NCI-H510A (cell line): ENCODE measurements at regions not wholly inside any gene's neighbourhood (a gene's known extent, or its start where the extent isn't known, plus 50 kb on each side); places are given as distances from the start of the nearest gene placed in this dataset.
"Not testable (repeated sequence)": the region's sequence is repeated elsewhere in the genome, so short reads cannot be mapped to it uniquely, and the experiment has no call there.

Source experiments
- DNase-seq: peaks from one replicate; lab custom pipeline; 2025; lab: John Stamatoyannopoulos, UW

DNA sequence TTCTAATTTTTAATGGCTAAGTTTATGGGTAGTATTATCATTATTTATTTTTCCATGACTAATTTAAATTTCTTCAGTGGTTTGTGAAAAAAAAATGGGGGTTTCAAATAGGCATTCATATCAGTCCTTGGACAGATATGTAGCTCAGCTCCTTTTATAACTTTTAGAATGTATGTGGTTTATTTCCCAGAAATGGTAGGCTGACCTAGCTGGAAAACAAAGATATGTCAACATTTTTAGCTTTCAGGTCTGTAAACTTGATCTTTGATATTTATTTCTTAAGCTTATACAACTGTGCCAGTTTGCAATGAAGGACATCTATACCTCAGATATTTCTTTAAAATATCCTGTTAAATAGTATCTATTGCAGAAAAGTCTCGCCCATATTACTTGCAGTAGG, 1815.5 kb downstream of the SLITRK5 start:
- no peak for DNase-seq

DNA sequence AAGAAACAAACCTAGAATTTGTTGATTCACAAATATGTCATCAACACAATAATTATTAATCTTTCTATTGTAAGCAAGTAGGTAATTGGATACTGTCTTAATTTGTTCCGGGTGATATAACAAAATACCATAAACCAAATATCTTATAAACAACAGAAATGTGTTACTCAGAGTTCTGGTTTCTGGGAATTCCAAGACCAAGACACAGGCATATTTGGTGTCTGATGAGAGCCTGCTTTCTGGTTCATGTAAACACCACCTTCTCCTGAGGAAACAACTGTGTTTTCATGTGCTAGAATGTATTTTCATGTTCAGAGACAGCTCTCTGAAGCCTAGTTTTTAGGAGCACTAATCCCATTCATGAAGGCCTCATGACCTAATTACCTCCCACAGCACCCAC, 1819.5 kb downstream of the SLITRK5 start:
- DNase-seq, result no peak

DNA sequence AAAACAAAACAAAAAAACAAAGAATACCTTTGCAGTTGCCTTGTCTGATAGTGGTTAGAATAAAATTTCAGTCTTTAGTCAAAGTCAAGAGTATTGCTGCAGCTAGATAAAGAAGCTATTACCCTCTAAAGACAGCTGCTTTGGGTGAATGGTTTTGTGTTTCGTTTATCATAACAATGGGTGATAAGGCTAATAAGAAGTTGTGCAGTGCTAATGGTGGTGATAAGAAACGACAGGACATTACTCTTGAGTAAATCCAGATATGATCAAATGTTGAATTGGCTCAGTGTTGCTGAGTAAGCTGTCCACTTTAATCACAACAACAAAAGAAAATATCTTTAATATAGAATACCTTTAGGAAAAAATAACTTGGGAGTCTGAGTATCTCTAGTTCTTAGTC, 1825.3 kb downstream of the SLITRK5 start:
- DNase-seq, result no peak

DNA sequence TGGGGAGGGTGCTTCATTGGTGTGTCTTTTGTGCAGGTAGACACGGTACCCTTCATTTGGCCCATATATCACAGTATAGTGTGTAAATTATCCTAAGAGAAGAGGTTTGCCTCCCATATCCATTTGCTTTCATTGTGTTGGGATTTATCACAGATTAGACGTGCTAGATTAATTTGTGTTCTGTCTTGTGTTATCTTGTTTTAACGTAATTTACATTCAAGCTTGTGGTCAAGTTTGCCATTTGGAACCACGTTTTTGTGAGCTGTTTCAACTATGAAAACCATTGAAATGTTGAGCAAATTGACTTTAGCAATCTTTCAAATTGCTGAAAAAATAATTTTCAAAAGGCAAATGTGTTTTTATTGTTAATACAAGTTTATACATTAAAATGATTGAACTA, 1826.5 kb downstream of the SLITRK5 start:
- no peak for DNase-seq

DNA sequence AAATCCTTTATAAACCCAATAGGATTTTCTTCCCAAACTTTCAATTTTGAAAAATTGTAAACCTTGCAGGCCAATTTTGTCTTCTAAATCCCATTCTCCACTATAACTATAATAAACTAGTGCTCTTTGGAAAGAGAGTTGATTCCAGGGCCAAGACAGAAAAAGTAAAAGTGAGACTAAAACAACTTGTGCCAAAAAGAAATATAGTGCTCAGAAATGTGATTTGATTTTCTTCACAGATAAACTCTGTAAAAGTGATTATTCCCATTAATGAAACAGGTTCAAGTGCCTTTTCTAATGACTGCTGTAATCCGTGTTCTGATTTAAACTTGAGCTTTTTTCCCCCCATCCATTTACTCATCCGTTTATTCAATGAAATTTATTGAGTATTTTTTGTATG, 1831.1 kb downstream of the SLITRK5 start:
- no peak for DNase-seq

DNA sequence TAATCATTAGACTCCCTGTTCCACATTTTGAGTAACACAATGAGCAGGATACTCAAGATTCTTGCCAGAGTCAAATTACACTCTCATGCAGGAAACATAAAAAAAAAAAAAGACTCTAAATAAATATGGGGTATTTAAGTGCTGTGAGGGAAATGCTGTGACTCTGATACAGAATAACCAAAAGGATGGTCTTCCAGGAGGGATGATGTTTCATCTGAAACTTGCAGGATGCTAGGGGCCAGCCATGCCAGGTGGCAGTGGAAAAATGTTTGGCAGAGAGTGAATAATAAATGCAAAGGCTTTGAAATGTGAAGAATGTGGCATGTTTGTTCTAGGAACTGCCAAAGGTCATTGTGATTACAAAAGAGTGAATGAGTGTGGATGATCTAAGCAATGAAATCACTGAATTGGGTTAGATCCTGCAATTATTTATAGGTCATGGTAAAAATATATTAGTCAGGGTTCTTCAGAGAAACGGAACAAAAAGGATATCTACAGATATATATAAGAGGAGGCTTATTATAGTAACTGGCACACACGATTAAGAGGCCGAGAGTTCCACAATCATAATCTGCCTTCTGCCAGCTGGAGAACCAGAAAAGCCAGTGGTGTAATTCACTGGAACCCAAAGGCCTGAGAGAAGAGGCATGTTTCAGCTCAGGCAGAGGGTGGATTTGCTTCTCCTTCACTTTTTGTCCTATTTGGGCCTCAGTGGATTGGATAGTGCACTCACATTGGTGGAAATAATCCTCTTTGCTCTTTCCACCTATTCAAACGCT, 1832.8 kb upstream of the MIR17HG start:
- DNase-seq, result peak; percentile 9

DNA sequence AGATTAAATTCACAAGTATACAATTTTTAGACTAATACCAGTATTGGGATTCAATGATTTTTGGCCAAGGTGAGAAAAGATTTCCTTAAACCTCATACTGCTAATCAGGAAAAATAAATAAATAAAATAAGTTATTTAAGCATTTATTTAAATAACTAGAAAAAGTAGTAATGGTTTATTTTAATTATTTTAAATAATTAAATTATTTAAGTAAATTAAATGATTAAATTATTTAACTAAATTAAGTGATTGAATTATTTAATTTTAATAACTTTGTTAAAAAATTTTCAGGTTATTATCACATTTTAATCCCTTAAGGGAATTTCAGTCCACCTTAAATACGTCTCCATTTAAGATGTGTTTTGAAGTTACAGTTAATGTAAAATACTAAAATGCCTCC, 1831.5 kb upstream of the MIR17HG start:
- DNase-seq, result no peak

DNA sequence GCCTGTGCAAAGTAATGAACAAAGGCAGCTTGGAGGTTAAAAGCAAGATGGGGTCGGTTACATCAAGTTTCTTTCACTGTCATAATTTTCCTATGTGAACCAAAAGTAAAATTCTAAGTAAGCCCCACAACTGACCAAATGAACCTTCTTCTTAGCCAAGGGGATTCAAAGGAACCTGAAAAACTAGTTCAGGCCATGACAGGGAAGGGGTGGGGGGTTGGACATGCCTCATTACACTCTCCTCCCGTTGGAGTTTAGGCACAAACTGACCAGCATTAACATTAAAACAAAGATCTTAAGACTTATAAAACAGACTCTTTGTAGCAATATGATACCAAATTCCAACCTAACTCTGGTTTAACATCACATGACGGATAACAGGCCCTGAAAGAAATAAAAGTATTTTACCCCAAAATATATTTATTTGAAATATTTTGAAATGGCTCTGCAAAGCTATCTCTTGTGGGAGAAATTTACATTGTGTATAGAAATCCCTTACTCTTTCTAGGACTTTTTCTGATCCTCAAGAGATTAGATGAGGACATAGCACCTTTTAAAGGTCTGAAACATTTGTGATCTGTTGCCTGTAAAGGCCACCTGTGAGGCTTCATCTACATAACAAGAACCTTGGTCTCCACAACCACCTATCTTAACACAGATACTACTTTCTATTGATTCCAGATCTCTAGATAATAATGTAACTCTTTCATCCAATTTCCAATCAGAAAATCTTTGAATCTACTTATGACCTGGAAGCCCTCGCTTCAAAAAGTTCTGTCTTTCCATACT, 1829.0 kb upstream of the MIR17HG start:
- no peak for DNase-seq

DNA sequence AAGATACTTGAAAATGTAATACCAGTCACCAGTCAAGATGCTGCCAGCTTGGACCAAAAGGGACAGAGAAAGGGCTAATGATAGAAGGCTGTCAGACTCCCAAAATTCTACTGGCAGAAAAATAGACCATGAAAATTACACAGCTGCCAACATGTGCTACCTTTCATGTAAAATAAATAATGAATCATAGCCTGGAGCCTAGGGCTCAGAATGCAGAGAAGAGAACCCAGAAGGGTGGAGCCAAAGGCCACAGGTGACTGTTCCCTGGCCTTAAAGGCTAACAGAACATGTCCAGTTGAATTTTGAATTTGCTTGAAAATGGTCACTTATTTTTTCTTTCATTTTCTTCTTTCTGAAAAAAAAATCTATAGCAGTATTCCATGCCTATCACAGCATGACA, 1827.0 kb upstream of the MIR17HG start:
- DNase-seq, result no peak

DNA sequence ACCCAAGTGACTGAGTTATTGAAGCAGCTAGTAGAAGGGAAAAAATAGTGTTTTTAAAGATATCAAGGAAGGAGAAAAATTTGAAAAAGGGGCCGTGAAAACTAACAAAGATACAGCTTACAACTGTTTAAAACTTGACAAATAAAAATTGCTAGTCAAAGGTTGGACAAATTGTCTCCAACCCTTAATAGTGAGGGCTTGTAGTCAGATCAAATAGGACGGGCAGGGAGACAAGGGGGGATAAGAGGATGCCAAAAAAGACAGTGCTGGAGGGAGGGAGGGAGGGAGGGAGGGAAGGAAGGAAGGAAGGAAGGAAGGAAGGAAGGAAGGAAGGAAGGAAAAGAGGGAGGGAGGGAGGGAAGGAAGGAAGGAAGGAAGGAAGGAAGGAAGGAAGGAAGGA, 1825.8 kb upstream of the MIR17HG start:
- not testable (repeated sequence) for DNase-seq

DNA sequence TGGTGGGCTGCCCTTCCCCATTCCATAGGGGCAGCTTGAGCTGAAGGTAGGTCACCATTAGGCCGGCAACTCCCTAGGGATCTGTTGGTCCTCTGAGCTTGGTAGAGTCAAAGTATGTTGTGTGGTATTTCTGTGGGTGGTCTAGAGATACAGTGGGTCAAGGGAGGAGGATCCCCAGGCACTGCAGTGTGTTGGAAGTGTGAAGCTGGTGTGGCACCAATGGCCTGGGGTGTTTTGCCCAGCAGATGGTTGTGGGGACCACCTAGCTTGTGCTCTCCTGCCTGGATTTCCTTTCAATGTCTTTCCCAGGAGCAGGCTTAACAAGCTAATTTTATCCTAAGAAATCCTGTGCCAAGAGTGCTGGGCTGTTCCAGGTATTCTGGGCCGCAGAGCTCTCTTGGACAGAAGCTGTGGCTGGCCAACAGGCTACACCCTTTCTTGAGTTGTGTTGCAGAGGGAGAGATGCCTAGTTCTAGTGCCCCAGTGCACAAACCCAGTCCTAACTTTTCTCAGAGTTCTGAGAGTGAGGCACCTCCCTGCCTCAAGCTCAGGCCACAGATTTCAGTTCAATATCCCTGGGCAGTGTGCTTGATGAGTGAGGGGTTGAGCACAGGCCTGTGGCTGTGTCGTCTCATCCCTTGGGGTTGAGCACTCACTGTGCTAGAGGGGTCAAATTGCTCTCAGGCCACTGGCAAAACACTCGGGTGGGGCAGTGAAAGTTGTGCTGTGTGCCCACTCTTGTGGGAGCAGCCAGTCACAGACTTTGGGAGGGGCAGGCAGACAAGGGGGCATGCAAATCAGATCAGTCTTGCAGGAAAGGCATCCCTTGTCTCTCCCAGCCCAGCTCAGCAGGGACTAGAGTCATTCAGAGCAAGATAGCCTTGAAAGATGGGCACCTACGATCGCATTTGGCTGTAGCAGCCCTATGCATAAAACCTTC, 1806.1 kb upstream of the MIR17HG start:
- DNase-seq, result no peak

DNA sequence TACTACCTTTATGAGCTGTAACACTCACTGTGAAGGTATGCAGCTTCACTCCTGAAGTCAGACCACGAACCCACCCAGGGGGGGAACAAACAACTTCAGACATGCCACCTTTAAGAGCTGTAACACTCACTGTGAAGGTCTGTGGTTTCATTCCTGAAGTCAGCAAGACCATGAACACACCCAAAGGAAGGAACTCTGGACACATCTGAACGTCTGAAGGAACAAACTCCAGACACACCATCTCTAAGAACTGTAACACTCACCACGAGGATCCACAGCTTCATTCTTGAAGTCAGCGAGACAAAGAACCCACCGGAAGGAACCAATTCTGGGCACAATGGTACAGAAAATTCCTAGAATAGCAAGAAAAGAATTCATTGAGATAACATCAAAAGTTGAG, 1796.5 kb upstream of the MIR17HG start:
- no peak for DNase-seq

DNA sequence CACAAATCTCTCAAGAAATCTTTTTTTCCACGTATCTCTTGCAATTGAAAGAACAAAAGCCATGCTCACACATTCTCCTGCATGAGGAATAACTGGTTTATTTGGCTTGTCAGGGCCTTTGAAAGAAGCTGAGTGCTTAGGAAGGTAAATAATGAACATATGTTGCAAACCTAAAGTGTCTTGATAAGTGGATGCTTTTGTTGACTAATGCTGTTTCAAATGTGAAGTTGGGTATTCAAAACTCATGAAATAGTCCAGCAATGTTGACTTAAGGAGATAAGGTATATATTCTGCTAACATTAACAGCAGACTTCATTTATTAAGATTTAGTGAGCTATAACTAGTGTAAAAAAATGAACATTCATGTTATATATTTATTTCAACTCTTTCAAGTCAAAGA, 1792.7 kb upstream of the MIR17HG start:
- peak; percentile 57 for DNase-seq

DNA sequence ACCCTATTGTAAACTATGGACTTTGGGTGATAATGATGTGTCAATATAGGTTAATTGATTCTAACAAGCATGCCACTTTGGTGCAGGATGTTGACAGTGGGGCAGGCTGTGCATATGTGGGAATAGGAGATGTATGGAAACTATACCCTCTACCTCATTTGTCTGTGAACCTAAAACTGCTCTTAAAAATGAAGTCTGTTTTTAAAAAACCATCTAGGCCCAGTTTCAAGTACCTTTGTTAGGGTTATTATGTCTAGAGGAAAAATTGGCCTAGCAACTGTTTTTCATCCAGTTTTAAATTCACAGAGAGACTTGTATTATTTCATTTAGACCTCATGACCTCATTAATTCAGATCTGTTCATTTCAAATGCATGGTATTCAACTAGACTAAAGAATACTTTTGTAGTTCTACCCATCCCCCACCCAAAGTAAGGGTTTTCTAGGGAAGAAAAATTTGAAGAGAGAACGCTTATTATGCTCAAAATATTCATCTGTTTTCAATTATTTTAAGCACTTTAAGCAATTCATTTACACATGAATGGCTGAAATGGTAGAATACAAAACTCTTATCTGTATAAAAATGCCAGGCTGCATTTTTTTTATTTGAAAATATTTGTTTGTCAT, 1781.9 kb upstream of the MIR17HG start:
- no peak for DNase-seq

DNA sequence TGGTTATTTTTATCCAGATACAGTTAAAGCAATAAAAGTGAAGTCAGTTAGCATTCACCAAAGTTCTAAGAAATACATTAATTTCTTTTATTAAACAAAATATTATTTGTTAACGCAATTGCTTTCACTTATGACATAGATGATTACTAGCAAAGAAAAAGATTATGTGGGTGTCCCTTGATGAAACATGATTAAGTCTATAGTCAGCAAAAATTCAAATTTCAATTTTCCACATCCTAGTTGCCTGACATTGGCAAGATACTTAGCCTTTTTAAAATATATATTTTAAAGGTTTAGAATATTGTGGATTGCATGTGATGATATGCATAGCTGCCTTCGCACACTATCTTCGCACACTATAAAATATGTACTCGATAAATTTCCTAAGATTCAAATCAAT, 1780.5 kb upstream of the MIR17HG start:
- DNase-seq, result no peak

DNA sequence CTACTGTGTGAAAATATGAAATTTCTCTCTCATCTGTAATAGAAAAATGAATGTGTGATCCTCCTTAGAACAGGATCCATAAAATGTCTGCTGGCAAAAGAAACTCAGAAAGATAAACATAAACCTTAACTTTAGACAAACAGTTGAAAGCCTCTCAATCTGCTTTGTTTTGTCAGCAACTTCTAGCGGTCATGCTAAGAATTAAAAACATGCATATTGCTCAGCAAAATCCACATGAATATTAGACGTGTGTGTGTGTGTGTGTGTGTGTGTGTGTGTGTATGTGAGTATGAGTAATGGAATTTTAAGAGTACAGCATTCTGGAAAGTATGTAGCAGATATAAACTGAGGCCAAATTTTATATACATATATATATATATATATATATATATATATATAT, 1779.2 kb upstream of the MIR17HG start:
- DNase-seq, result no peak

DNA sequence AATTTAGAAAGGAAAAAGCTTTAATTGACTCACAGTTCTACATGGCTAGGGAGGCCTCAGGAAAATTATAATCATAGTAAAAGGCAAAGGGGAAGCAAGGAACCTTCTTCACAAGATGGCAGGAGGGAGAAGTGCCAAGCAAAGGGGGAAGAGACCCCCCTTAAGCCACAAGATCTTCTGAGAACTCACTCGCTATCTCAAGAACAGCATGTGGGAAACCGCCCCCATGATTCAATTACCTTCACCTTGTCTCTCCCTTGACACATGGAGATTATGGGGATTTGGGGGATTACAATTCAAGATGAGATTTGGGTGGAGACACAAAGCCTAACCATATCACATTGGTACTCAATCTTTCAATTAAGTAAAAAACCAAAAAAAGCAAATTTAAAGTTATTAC, 1778.7 kb upstream of the MIR17HG start:
- DNase-seq, result no peak

DNA sequence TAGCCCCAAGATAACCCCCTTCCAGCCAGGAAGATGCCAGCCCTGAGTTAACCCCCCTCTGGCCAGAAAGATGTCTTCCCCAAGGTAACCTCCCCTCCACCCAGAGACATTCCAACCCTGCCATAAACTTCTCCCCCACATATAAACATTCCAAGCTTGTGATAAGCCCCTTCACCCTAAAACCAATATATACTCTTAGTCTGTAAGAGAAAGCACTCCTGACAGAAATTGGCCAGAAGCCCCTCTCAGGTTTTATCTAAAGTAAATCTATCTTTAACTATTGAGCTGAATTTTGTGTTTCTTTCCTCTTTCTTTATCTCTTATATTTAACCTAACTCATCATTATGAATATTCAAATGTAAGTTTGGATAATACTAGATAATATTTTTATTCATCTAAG, 1775.8 kb upstream of the MIR17HG start:
- no peak for DNase-seq

DNA sequence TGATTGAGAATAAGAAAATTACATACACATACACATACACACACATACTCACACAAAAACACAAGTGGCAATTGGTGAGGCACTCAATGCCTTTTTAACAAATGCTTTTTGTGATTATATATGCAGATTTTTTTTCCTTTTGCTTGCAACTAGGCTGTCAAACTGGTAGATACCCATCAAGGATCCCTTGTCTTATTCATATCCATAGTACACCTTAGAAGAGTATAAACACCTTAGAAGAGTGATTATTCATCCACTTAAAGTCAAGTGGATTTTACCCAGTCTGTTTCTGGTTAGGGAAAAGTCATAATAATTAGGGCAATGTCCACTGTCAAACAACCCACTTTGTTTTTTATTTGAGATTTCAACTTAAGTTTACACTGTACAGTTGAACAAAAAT, 1773.4 kb upstream of the MIR17HG start:
- DNase-seq, result no peak

DNA sequence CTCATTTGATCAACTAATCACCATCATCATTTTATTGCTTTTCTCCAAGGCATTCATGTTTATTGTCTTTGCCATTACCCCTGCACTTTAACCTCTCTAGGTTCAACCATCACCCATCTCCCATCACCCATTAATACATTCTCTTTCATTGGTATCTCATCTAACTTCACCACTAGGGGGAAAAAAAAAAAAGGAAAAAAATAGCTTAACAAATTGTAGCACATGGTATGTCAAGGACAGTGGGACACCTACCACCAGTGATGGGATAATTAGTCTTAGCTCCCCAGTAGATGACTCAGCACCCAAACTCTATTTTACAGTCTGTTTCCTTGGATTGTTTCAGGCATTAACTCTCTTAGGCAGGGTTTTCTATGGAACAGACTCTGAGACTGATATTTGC, 1770.2 kb upstream of the MIR17HG start:
- DNase-seq, result no peak

DNA sequence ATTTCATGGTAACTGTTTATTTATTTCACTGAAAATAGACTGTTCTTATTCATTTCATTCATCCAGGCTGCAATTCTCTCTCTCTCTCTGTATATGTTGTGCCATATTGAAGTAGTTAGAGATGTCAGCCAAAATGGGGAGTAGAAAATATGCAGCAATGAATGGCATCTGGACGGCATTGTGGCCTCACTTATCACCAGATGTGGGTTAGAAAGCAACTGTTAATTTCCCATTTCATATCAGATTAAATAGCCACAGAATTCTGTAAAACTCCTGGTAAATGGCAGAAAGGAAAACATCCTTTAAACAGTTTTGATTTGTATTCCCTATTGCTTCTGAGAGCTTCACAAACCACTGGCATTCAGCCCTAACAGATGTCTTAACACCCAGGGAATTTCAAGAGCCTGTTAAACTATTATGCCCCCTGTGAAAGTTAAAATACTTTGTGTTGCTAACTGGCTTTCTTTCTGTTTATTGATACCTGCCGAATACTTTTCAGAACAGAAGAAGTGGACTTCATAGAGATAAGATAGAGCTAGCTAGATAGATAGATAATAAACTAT, 1763.3 kb upstream of the MIR17HG start:
- no peak for DNase-seq

DNA sequence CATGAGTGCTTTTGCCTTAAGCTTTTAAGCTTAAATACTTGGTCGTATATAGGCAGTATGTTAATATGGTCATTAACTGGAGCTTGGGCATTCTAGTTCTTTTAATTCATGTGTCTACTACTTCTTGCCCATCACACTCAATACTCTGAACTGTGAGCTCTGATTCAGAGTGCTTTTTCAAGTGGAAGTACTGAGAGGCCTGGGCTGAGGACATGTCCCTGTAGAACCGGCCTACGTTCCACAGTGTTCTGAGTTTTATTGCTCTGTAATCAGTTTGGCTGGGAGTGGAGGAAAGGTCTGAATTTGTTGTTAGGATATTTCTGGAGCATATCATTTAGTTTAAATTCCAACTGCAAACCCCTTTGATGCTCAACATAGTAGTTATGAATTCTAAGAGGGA, 1744.8 kb upstream of the MIR17HG start:
- DNase-seq, result no peak
